Transverse colon (tissue), 4 donors: ENCODE measurements at regions not wholly inside any gene's neighbourhood (a gene's known extent, or its start where the extent isn't known, plus 50 kb on each side); places are given as distances from the start of the nearest gene placed in this dataset.

Experiments used
- DNase-seq: peaks from one replicate; pipeline ENCODE4 v3.0.0-alpha.2; 2019
- H3K27ac ChIP-seq, 4 donors: fragments of 200-600 bp; sonication (generic); 2 replicates each; pipeline ENCODE4 v1.5.1; 2016 to 2018; ENCODE audit warnings: inconsistent platforms in 4 of 4
- H3K27me3 ChIP-seq: fragments of 200-600 bp; sonication (generic); 2 replicates; pipeline ENCODE4 v1.5.1; 2017; ENCODE audit warnings: inconsistent platforms
- H3K36me3 ChIP-seq, 4 donors: fragments of 200-600 bp; sonication (generic); 2 replicates each; pipeline ENCODE4 v1.5.1; 2017 to 2019; ENCODE audit warnings: inconsistent platforms in 4 of 4
- H3K4me1 ChIP-seq, 4 donors: fragments of 200-600 bp; sonication (generic); 2 replicates each; pipeline ENCODE4 v1.5.1; 2017 to 2020; ENCODE audit warnings: inconsistent platforms in 4 of 4
- H3K4me3 ChIP-seq, 4 donors: fragments of 200-600 bp; sonication (generic); 1 replicate in 1 of 4; 2 replicates in 3 of 4; pipeline versions ENCODE4 v1.5.1 to v1.6.1; 2017 to 2019; ENCODE audit warnings: inconsistent platforms in 4 of 4
- H3K9me3 ChIP-seq, 2 donors: fragments of 200-600 bp; sonication (generic); 2 replicates each; pipeline ENCODE4 v1.5.1; 2017 to 2019; ENCODE audit warnings: inconsistent platforms in 2 of 2
- CTCF ChIP-seq, 5 experiments: fragments of 200-600 bp in 3 of 5; fragments of 450-650 bp in 2 of 5; sonication (generic) in 3 of 5; IDR thresholded peaks; 1 replicate in 2 of 5; 2 replicates in 3 of 5; pipeline ENCODE4 v1.5.1; 2016 to 2017; ENCODE audit warnings: antibody characterized with exemption in 5 of 5, inconsistent platforms in 3 of 5, mild to moderate bottlenecking in 2 of 5, moderate library complexity in 1 of 5
- EP300 ChIP-seq: sonication (generic); formaldehyde crosslinking; IDR thresholded peaks from one replicate; pipeline ENCODE4 v1.6.1; 2017; ENCODE audit warnings: antibody characterized with exemption, low read depth
- POLR2A ChIP-seq: fragments of 450-650 bp; IDR thresholded peaks from one replicate; pipeline ENCODE4 v1.6.1; 2016; ENCODE audit warnings: antibody characterized with exemption, mild to moderate bottlenecking, moderate library complexity
- POLR2AphosphoS5 ChIP-seq, 3 donors: sonication (generic); formaldehyde crosslinking; IDR thresholded peaks; one replicate each; pipeline ENCODE4 v1.6.1; 2016; ENCODE audit warnings: antibody characterized with exemption in 3 of 3
- WGBS, 2 donors: methylation state at CpG; one replicate each; pipeline ENCODE4 v1.1.5; 2018; ENCODE audit warnings: low coverage in 1 of 2; 5-methylcytosine and 5-hydroxymethylcytosine counted together
- in situ Hi-C, 4 donors: fragments of 200-750 bp; cut with MboI; loops; one replicate each; pipeline versions ENCODE4 v1.15.0 to v1.15.1; 2017; ENCODE audit warnings: low sequenced_read_pairs in 3 of 4, low pct_ligation_motif_present in 1 of 4, low pct_unique_long_range_greater_than_20kb in 1 of 4
- intact Hi-C: fragments of 100-400 bp; cut with DNase I; formaldehyde crosslinking; loops from one replicate; pipeline ENCODE4 v1.15.1; 2023; ENCODE audit warnings: low total_unique reads

GRCh38 chr2:12196495-12196894 is 450.1 kb downstream of the LPIN1 start:
- in situ Hi-C loops (no loop called here), intact Hi-C loops (no loop called here)
- no peak overlapping the region for H3K27ac ChIP-seq
- 50 to 74% methylated on average over 1 of the region's 1 CpG for WGBS, 2 donors
- no peaks in the 10 kb centered on the region for H3K36me3 ChIP-seq
- no peaks in the 10 kb centered on the region for H3K27me3 ChIP-seq
- no peaks in the 10 kb centered on the region for H3K9me3 ChIP-seq
- H3K4me1 ChIP-seq, result no peaks in the 10 kb centered on the region
- no peak overlapping the region for H3K4me3 ChIP-seq
- DNase-seq, result no peak
- TF ChIP-seq CTCF (IDR thresholded peaks at IDR 0.05) (no peak), POLR2AphosphoS5 (IDR thresholded peaks at IDR 0.05) (no peak), EP300 (no peak), POLR2A (no peak)

- no peak for DNase-seq
- H3K27me3 ChIP-seq, result no peaks in the 10 kb centered on the region
- H3K27ac ChIP-seq, result no peak overlapping the region
- H3K4me1 ChIP-seq, result no peaks in the 10 kb centered on the region
- no peak overlapping the region for H3K4me3 ChIP-seq
- intact Hi-C loops, result no loop called here
- in situ Hi-C loops, result no loop called here
- H3K9me3 ChIP-seq, result no peaks in the 10 kb centered on the region
- TF ChIP-seq POLR2AphosphoS5 (IDR thresholded peaks at IDR 0.05), result no peak
- no peaks in the 10 kb centered on the region for H3K36me3 ChIP-seq
- WGBS, 2 donors, result 100% methylated on average over 1 of the region's 1 CpG
Observed at GRCh38 chr2:12197133-12197532, 450.7 kb downstream of the LPIN1 start.

- Histone ChIP-seq H3K36me3 (no peaks in the 10 kb centered on the region), H3K27me3 (no peaks in the 10 kb centered on the region), H3K9me3 (no peaks in the 10 kb centered on the region), H3K4me1 (no peaks in the 10 kb centered on the region), H3K4me3 (no peak overlapping the region), H3K27ac (no peak overlapping the region)
- WGBS, 2 donors, result 66 to 79% methylated on average over 7 to 8 of the region's 8 CpGs
- in situ Hi-C loops (no loop called here), intact Hi-C loops (no loop called here)
- no peak for TF ChIP-seq CTCF (IDR thresholded peaks at IDR 0.05)
- TF ChIP-seq EP300, result no peak
- TF ChIP-seq POLR2A, result no peak
- TF ChIP-seq POLR2AphosphoS5 (IDR thresholded peaks at IDR 0.05), result no peak
- no peak for DNase-seq
Observed at GRCh38 chr2:12199491-12200211, 453.2 kb downstream of the LPIN1 start.

- Histone ChIP-seq H3K4me3 (no peak overlapping the region), H3K4me1 (no peaks in the 10 kb centered on the region), H3K27ac (no peak overlapping the region), H3K36me3 (no peaks in the 10 kb centered on the region), H3K27me3 (no peaks in the 10 kb centered on the region), H3K9me3 (no peaks in the 10 kb centered on the region)
- in situ Hi-C loops, result no loop called here
- WGBS, 2 donors, result 64 to 92% methylated on average over 4 to 6 of the region's 6 CpGs
- intact Hi-C loops, result no loop called here
- DNase-seq, result no peak
- TF ChIP-seq POLR2A (no peak), POLR2AphosphoS5 (IDR thresholded peaks at IDR 0.05) (no peak), CTCF (IDR thresholded peaks at IDR 0.05) (no peak), EP300 (no peak)
Observed at GRCh38 chr2:12201369-12201768, 454.9 kb downstream of the LPIN1 start.
